GM18907 (cell line): ENCODE measurements at regions not wholly inside any gene's neighbourhood (a gene's known extent, or its start where the extent isn't known, plus 50 kb on each side); places are given as distances from the start of the nearest gene placed in this dataset.

Source experiments
- ATAC-seq: cut with Tn5 transposase; IDR thresholded peaks from one replicate; pipeline ENCODE4 v1.9.1; 2021; ENCODE audit warnings: mild to moderate bottlenecking, moderate library complexity; ENCODE audit not compliant: unreplicated experiment

DNA sequence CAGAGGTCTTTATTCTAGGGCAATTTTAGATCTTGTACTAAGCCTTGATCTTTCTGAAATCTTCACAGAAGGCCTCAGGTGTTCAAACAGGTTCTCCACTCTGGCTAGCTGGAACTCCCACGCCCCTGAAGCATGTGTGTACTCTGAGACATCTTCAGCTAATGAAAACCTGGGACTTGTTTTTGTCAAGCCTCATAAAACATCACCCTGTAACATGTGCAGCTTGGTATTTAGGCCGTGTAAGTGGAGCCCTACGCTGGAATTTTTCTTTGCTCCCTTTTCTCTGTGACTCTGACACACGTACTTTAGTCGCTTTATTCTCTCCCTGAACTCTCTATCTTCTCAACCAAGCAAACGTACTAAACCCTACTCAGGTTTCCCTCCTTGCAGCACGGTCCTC is 701.9 kb upstream of the ZP4 start:
- no peak for ATAC-seq

DNA sequence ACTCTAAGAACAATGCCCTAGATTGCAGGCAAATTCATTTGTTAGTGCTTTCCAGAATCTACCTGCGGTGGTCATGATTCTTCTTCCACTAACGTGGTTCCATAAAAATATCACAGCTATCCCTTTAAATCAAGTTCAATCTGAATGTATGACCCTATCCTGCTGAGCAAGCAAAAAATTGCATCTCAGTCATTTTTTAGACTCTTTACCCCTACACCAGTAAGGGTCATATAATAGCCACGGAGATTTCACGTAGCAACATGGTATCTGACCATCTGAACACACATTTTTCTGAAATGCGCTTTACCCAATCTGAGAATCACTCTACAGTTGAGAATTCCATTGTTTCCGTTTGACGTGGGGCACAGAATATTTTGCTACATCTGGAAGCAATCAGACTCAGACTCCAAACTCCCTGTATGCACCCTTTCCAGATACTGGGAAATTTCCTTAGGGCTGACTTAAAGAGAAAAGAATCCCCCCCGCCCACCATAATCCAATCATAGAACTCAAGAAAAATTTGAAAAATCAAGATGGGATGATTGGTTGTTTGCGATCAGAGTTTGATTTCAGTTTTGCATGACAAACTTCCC is 699.2 kb upstream of the ZP4 start:
- no peak for ATAC-seq

DNA sequence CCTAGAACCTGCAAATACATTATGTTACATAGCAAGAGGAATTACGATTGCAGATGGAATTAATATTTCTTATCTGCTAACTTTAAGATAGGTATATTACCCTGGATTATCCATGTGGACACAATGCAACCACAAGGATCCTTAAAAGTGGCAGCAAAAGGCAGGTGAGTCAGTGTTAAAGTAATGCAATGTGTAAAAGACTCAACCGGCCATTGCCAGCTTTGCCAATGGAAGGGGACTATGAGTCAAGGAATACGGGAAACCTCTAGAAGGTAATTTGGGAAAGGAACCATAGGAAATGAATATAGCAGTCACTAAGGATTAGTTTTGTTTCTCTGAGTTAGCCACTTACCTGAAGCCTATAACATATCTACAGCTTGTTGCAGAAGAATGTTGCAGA is 692.1 kb upstream of the ZP4 start:
- no peak for ATAC-seq

DNA sequence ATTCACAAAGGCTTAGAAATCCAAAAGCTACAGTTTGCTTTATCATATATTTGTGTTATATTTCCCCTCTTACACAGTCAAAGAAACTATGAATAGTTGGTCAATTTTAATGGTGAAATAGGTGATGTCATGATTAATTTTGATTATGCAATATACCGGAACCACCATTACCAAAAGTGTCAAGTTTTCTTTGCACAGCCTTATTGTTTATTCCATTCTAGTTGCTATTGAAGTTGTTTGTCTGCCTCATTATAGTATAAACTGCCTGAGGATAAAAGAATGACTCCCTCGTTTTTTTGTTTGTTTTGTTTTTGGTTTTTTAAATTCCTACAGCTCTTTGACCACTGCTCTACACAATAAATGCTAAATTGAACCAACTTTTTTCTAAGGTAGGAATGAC is 690.6 kb upstream of the ZP4 start:
- ATAC-seq: no peak

DNA sequence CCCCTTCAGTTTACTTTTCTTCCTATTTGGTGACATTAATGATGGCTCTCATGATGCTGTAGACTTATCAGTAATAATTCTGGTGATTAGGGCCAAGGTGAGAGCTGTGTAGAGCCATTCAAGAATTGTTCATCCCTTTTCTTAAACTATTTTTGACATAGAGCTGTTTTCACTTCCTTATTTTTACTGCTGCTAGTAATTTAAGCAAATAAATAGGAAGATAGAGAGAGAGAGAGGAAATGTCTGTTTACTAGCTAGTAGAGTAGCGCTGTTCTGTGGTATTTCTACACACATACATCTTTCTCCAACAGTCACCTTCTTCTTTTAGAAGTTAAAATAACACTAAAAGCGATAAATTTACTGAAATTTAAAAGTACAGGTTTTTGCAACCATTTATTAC is 678.0 kb upstream of the ZP4 start:
- ATAC-seq: no peak

DNA sequence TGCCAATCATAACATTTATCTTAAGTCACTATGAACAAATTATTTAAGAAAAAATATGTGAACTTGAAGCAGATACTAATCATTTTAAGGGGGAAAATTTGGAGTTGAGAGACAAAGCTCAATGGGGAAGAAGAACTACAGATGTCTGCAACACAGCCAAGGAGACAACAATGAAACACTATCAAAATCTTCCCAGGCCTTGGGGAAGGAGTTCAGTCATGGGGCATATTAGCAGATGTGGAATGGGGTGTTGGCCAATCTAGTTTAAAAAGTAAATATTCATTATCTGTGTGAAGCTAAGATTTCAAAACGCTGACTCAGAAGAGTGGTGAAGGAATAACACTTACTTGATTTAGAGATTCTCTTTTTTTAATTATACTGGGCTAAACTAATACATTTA is 671.6 kb upstream of the ZP4 start:
- no peak for ATAC-seq

DNA sequence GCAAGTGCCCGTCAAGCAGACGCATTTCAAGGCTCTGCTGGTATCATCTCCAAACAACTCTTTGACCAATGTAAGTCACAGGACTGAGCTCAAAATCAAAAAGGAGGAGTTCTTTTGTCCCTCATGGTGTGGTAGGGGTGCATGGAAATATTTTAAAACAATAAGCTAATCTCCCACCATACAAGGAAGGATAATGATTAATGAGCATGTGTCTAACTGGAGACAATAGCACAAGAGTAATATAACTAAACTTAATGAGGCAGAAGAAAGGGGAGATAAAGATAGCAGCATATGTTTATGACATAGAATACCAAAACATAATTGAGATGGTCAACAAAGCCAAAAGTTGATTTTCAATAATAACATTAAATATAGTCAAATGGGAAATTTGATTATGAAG is 668.0 kb upstream of the ZP4 start:
- no peak for ATAC-seq

DNA sequence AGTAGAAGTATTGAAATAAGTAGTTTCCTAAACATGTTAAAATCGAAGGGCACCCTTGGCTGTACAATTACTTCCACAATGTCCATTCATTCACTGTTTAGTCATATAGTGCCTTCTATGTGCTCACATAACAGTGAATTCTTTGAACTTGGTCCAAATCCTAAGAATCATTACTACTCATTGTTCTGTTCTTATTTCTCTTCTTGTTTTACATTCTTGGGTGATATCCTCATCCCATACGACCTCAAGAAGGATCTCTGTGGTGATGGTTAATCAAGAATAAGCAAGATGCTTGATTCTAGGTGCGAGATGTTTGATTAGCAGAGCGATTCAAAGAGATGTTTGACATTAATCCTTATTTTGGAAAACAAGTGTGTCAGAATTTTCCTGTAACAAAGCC is 667.4 kb upstream of the ZP4 start:
- ATAC-seq: no peak

DNA sequence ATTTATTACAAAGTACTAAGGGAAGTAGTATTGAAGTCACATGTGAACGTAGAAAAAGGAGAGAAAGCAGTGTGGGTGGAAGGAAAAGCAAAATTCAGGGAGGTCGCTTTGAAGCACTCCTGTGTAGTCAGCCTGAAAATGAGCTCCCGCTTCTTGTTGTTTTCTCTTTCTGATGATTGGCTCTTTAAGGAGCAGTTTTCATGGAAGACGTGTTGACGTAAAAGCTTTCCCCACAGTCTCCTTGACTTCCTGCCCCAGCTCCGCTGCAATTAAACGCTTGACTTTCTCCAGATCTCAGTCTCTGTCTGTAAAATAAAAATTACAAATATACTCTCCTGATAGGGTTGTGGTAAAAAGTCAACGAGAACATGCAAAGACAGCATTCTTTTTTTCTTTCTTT is 661.5 kb upstream of the ZP4 start:
- no peak for ATAC-seq

DNA sequence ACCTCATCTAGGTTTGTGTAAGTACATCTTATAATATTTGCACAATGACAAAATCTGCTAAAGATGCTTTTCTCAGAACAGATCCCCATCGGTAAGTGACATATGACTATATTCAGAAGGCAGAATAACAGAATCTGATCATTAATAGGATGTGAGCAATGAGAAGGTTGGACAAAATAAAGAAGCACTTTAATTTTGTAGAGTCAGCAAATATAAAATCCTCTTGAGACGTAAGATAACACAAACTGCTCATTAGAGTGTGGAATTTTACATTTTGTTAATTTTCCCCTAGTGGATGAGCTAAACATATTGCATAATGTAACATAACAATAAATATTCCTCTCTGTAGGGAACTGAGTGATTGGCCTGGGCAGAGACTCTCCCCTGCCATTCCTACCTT is 658.4 kb upstream of the ZP4 start:
- ATAC-seq: no peak

DNA sequence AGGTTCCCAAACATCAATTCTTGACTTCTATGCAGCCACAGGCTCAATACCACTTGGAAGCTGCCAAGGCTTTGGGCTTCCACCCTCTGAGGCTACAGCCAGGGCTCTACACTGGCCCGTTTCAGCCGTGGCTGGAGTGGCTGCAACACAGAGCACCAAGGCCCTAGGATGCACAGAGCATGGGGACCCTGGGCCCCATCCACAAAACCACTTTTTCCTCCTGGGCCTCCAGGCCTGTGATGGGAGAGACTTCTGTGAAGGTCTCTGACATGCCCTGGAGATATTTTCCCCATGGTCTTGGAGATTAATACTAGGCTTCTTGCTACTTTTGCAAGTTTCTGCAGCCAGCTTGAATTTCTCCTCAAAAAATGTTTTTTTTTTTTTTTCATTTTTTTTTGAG is 655.4 kb upstream of the ZP4 start:
- no peak for ATAC-seq

DNA sequence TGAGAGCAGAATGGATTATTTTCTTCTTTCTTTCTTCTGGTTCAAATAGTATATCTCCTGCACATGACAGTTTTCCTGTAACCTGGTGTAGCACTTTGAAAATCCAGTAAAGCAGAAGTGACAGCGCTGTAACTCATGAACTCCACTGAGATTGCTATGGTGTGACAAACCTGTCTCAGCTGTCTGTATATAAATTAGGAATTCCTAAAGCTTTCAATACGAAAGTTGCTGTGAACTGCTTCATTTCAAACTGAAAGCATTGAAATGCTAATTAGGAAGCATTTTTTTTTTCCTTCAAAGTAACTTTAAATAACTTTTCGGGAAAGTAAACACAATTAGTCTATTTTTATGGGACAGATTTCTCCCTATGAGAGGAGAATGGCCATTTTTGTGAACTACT is 646.9 kb upstream of the ZP4 start:
- no peak for ATAC-seq

DNA sequence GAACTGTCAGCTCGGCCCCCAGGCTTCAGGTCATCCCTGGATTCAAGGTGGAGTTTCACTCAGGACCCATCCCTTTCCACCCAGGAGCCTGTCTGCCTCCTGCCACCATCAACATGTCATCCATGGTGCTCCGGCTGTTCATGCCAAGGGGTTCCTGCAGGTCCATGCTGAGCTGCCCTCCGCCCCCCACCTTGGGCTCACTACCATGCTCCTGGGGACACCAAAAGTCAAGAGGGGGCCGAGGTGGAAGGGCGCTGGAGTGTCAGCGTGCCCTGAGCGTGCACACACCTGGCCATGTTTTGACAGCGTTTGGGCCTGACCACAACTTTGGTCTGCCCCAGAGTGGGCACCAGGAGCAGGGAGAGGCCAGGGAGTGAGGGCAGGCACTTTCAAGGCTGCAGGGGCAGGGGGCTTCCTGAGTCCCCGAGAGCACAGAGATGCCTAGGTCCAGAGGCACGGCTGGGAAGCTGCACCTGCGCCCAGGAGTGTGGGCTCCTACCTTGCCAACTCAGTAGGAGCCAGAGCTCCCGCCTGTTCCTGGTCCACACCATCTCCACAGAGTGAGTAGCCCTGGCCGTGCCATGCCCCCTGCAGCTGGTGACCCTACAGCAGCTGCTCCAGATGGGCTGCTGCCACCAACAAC is 639.6 kb upstream of the ZP4 start:
- ATAC-seq: no peak

DNA sequence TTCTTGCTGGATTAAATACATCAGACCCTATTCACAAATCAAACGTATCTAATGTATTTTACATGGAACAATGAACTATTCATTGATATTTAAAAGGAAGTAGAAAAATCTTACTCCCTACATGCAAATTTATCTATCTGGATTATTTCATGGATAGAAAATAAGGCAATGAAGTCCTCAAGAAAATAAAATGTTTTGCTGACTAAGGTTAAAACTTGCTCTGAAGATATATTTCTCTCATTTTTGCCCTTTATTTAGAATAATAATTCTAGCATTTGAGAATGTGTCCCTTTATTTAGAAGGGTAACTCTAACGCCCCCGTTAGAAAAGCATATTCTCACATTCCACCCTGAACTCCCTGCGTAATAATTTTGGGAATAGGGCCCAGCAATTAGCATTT is 627.0 kb upstream of the ZP4 start:
- no peak for ATAC-seq

DNA sequence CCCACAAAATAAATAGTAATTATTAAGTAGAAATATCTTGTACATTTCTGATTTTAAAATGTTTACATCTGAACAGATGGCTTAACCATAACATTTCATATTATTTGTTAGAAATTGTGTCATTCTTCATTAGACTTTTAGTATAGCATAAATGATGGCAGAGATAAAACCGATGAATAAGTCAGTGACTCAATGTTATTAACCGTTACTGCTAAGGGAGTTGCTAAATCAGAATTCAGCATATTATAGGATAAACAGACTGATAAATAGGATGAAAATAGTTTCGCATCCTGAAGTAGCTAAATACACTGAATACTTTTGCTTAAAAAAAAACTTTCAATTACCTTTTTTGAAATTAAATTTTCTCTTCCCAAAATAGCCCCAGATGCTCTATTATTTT is 610.6 kb upstream of the ZP4 start:
- no peak for ATAC-seq

DNA sequence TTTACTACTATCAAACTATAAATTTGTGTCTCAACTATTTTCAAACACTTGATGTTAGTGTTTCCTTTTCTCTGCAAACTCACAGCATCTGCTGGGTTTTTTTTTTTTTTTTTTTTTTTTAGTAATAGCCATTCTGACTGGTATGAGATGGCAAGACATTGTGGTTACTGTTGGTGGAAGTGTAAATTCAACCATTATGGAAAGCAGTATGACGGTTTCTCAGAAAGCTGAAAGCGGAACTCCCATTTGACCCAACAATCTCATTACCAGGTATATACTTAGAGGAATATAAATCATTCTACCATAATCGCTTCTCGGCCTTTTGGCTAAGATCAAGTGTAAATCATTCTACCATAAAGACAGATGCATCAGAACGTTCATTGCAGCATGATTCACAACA is 608.3 kb upstream of the ZP4 start:
- no peak for ATAC-seq

DNA sequence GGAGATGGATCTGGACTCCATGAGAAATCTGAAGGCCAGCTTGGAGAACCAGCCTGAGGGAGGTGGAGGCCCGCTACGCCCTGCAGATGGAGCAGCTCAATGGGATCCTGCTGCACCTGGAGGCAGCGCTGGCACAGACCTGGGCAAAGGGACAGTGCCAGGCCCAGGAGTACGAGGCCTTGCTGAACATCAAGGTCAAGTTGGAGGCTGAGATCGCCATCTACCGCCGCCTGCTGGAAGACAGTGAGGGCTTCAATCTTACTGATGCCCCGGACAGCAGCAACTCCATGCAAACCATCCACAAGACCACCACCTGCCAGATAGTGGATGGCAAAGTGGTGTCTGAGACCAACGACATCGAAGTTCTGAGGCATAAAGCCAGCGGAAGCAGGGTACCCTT is 601.5 kb upstream of the ZP4 start:
- ATAC-seq: no peak

DNA sequence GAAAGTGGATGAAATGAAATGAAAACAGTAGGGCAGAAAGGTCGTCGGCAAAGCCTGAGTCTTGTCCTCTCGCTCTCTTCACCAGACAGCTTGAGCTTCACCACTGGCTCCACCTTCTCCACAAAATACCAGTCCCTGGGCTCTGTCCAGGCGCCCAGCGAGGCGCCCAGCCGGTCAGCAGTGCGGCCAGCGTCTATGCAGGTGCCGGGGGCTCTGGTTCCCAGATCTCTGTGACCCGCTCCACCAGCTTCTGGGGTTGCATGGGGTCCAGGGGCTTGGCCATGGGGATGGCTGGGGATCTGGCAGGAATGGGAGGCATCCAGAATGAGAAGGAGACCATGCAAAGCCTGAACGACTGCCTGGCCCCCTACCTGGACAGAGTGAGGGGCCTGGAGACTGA is 600.5 kb upstream of the ZP4 start:
- no peak for ATAC-seq

DNA sequence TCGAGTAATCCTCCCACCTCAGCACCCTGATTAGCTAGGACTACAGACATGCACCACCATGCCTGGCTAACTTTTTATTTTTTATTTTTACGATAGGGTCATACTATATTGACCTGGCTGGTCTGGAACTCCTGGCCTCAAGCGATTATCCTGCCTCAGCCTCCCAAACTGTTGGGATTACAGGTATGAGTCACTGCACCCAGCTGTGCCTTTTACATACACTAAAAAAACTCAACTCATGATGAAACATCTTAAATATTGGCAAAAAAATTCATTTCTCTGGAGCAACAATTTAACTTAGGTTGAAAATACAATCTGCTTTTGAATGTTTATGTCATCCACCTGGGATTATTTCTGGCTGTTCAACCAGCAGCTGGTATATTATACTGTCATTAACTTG is 598.3 kb upstream of the ZP4 start:
- no peak for ATAC-seq

DNA sequence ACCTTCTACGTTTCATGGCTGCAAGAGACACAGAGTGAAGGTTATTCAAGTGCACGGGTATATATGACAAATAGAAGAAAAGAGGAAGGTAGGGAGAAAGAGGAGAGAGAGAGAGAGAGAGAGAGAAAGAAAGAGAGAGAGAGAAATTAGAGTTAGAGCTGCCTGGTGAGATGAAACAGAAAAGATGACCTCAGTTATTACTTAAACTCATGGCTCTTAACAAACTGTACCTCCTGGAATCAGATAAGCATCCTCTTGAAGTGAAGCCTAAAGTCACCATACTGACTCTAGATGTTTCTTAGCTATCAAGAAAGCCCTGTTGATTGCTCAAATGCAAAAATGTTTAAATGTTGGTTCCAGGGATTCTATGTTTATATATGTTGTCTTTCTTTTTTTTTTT is 597.7 kb upstream of the ZP4 start:
- ATAC-seq: no peak

DNA sequence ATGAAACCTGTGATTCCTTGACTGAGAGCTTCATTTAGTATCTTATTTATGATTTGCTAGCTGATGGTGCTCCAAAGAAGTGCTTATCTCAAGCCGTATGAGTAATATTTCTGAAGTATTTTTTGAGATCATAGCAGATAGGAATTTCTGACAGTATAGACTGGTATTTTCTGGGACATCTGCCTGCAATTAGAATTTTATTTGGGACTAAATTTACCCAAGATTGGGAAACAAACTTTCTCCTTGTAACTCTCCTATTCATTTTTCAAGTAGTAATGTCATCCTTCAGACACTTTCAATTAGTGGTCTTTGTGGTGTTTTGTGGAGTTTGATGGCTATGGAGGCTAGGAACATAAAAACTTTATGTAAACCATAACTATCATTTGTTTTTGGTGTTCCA is 597.2 kb upstream of the ZP4 start:
- no peak for ATAC-seq

DNA sequence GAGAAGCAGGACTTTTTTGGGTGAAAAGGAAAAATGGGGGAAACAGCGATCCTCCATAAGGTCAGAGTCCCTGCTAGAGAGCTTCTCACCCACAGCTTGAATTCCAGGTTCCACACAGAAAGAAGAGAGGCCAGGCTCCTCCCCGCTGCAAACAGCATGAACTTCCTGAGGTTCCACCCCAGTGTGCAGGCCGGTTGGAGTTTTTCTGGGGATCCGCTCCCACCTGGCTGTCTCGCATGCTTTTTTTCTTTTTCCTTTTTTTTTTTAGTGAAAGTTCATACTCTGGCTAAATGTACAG is 595.1 kb upstream of the ZP4 start:
- no peak for ATAC-seq

DNA sequence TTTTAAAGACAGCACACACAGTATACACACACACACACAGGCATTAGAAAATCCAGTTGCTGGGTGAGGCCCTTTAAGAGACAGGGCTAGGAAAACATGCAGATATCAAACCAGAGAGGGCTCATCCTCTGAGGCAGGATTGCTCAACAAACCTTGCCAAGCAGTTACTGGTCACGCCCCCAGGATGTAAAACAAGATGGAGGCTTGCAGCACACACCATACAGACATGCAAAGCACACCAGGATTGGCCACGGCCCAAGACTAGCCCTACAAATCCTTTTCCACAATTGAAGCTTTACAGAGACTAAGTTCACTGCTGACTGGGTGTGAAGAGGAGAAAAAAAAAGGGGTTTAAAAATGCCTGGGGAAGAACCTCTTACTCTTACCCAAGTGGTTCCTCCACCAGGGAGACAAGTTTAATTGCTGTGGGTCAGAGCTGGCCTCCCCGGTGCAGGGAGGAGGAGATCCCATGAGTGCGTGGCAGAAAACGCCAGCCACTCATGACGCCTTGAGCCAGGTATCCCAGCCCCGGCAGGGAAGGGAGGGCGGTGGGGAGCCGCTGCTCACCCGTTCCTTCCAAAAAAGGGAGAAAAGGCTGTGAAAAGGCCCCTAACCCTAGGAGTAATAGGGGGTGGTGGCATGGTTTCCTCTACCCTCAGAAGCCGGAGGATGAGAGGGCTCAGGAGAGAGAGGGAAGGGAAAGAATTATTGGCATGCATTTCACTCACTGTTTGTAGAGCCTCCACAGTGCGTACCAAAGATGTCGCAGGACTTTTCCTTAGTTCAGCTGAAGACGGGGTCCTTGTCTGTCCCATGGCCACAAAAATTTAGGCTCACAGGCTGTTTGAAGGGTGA is 594.6 kb upstream of the ZP4 start:
- ATAC-seq: no peak
